HG03460 (cell line): ENCODE measurements at regions not wholly inside any gene's neighbourhood (a gene's known extent, or its start where the extent isn't known, plus 50 kb on each side); places are given as distances from the start of the nearest gene placed in this dataset.
"Not testable (repeated sequence)": the region's sequence is repeated elsewhere in the genome, so short reads cannot be mapped to it uniquely, and the experiment has no call there.

Experiments used
- ATAC-seq: cut with Tn5 transposase; IDR thresholded peaks from one replicate; pipeline ENCODE4 v1.9.1; 2021; ENCODE audit not compliant: unreplicated experiment

GRCh38 chr13:75961911-75962310, 325.8 kb downstream of the LMO7 start:
- no peak for ATAC-seq

- peak; percentile 94 for ATAC-seq
Measured at GRCh38 chr13:75960538-75960994, 324.4 kb downstream of the LMO7 start.

- ATAC-seq: no peak
Measured at GRCh38 chr13:75959861-75960481, 323.8 kb downstream of the LMO7 start.

- ATAC-seq: not testable (repeated sequence)
Measured at GRCh38 chr13:75953589-75953988, 317.5 kb downstream of the LMO7 start.

- ATAC-seq: no peak
Measured at GRCh38 chr13:75947448-75947847, 311.3 kb downstream of the LMO7 start.

GRCh38 chr13:75946536-75947284, 310.6 kb downstream of the LMO7 start:
- ATAC-seq: no peak

GRCh38 chr13:75945841-75946482, 309.8 kb downstream of the LMO7 start:
- no peak for ATAC-seq

GRCh38 chr13:75938811-75939560, 302.9 kb downstream of the LMO7 start:
- no peak for ATAC-seq

- no peak for ATAC-seq
Measured at GRCh38 chr13:75936791-75937190, 300.7 kb downstream of the LMO7 start.

- no peak for ATAC-seq
Measured at GRCh38 chr13:75935805-75936204, 299.7 kb downstream of the LMO7 start.

- ATAC-seq: no peak
Measured at GRCh38 chr13:75934889-75935288, 298.8 kb downstream of the LMO7 start.

- ATAC-seq: no peak
Measured at GRCh38 chr13:75932636-75933035, 296.5 kb downstream of the LMO7 start.

GRCh38 chr13:75931116-75931515, 295.0 kb downstream of the LMO7 start:
- ATAC-seq: no peak

- no peak for ATAC-seq
Measured at GRCh38 chr13:75929076-75929475, 292.9 kb downstream of the LMO7 start.

GRCh38 chr13:75927183-75927669, 291.1 kb downstream of the LMO7 start:
- ATAC-seq: no peak

- no peak for ATAC-seq
Measured at GRCh38 chr13:75920536-75920935, 284.4 kb downstream of the LMO7 start.

- ATAC-seq: no peak
Measured at GRCh38 chr13:75919660-75920199, 283.6 kb downstream of the LMO7 start.

GRCh38 chr13:75915066-75915465, 278.9 kb downstream of the LMO7 start:
- no peak for ATAC-seq

- no peak for ATAC-seq
Measured at GRCh38 chr13:75913925-75914324, 277.8 kb downstream of the LMO7 start.

- ATAC-seq: no peak
Measured at GRCh38 chr13:75910591-75910990, 274.5 kb downstream of the LMO7 start.
